H1 (cell line): ENCODE measurements at regions not wholly inside any gene's neighbourhood (a gene's known extent, or its start where the extent isn't known, plus 50 kb on each side); places are given as distances from the start of the nearest gene placed in this dataset.

Experiments
- CTCF ChIA-PET: fragments of 300-600 bp; sonication (Branson Sonifier 250); formaldehyde crosslinking; loops from one replicate; lab custom pipeline; 2021; ENCODE audit not compliant: partially characterized antibody; lab: Charles Lee
- POLR2A ChIA-PET: fragments of 300-600 bp; sonication (Branson Sonifier 250); formaldehyde crosslinking; loops from one replicate; lab custom pipeline; 2021; ENCODE audit warnings: inconsistent platforms; ENCODE audit not compliant: partially characterized antibody; lab: Charles Lee
- DNase-seq, 2 experiments: peaks; one replicate each; pipeline versions ENCODE4 v3.0.0 to v3.0.0-alpha.2; 2010 to 2022; ENCODE audit warnings: low spot score in 2 of 2, low read depth in 1 of 2, mixed read lengths in 1 of 2
- FAIRE-seq: peaks from 2 replicates; lab custom pipeline; 2011; peaks lifted over from hg19 to GRCh38; lab: Jason Lieb, UNC
- H2AFZ ChIP-seq: 2 replicates; pipeline ENCODE4 v1.8.1; 2012; ENCODE audit warnings: low read length, inconsistent platforms
- H2AK5ac ChIP-seq: 2 replicates; pipeline ENCODE4 v1.6.1; 2013; ENCODE audit warnings: low read depth, low read length
- H2BK120ac ChIP-seq: replicated peaks from 2 replicates; pipeline ENCODE3; 2013; ENCODE audit warnings: low read depth, low read length, inconsistent platforms
- H2BK12ac ChIP-seq: 2 replicates; pipeline ENCODE4 v1.6.1; 2013; ENCODE audit warnings: low read depth, low read length
- H2BK15ac ChIP-seq: 2 replicates; pipeline ENCODE4 v1.6.1; 2013; ENCODE audit warnings: low read length
- H2BK20ac ChIP-seq: 2 replicates; pipeline ENCODE4 v1.6.1; 2013; ENCODE audit warnings: low read length
- H2BK5ac ChIP-seq: 2 replicates; pipeline ENCODE4 v1.6.1; 2013; ENCODE audit warnings: low read depth, low read length
- H3K14ac ChIP-seq: 2 replicates; pipeline ENCODE4 v1.6.1; 2013; ENCODE audit warnings: inconsistent platforms; ENCODE audit not compliant: insufficient read length
- H3K18ac ChIP-seq: 2 replicates; pipeline ENCODE4 v1.6.1; 2013; ENCODE audit warnings: low read length; ENCODE audit errors: extremely low read depth
- H3K23ac ChIP-seq: 2 replicates; pipeline ENCODE4 v1.6.1; 2013; ENCODE audit warnings: inconsistent platforms; ENCODE audit not compliant: insufficient read length
- H3K23me2 ChIP-seq: 2 replicates; pipeline ENCODE4 v1.6.1; 2013; ENCODE audit warnings: low read depth, low read length
- H3K27ac ChIP-seq: 2 replicates; pipeline ENCODE4 v1.6.1; 2011; ENCODE audit warnings: low read depth, low read length, inconsistent platforms
- H3K27me3 ChIP-seq, 4 experiments: replicated peaks in 1 of 4; 1 replicate in 1 of 4; 2 replicates in 3 of 4; pipeline versions ENCODE4 v1.6.1 to v1.8.1; 2011 to 2013; ENCODE audit warnings: low read length in 3 of 4, mild to moderate bottlenecking in 3 of 4, inconsistent platforms in 2 of 4, mixed read lengths in 2 of 4, moderate library complexity in 1 of 4; ENCODE audit not compliant: control insufficient read depth in 3 of 4, insufficient read depth in 3 of 4; ENCODE audit errors: extremely low read depth in 1 of 4
- H3K36me3 ChIP-seq, 4 experiments: 2 replicates each; pipeline versions ENCODE4 v1.6.1 to v1.8.1; 2011 to 2013; ENCODE audit warnings: mild to moderate bottlenecking in 4 of 4, low read length in 3 of 4, moderate library complexity in 2 of 4, control low read depth in 1 of 4, inconsistent platforms in 1 of 4; ENCODE audit not compliant: insufficient read depth in 4 of 4, control insufficient read depth in 2 of 4
- H3K4ac ChIP-seq: replicated peaks from 2 replicates; pipeline ENCODE3; 2013; ENCODE audit warnings: low read length, low read depth, mixed read lengths, inconsistent platforms; ENCODE audit not compliant: insufficient read length
- H3K4me1 ChIP-seq, 4 experiments: replicated peaks in 1 of 4; 1 replicate in 1 of 4; 2 replicates in 3 of 4; pipeline versions ENCODE4 v1.6.1 to v1.8.1; 2011 to 2013; ENCODE audit warnings: low read length in 3 of 4, inconsistent platforms in 2 of 4, mixed read lengths in 1 of 4; ENCODE audit not compliant: insufficient read depth in 4 of 4, control insufficient read depth in 3 of 4
- H3K4me2 ChIP-seq, 2 experiments: 2 replicates each; pipeline versions ENCODE4 v1.6.1 to v1.8.1; 2011 to 2013; ENCODE audit warnings: low read depth in 2 of 2, low read length in 2 of 2, control low read depth in 1 of 2, inconsistent platforms in 1 of 2, mild to moderate bottlenecking in 1 of 2; ENCODE audit not compliant: insufficient read depth in 1 of 2
- H3K4me3 ChIP-seq, 4 experiments: fragments of 200-600, 300-600 bp in 1 of 4; sonication (generic), shearing (Covaris generic), sonication (Bioruptor Twin) in 1 of 4; 2 replicates each; pipeline versions ENCODE4 v1.5.1 to v1.8.1; 2011 to 2016; ENCODE audit warnings: low read length in 4 of 4, low read depth in 3 of 4, control low read depth in 2 of 4, inconsistent platforms in 2 of 4, mild to moderate bottlenecking in 2 of 4, mixed read lengths in 1 of 4, moderate library complexity in 1 of 4; ENCODE audit not compliant: insufficient read depth in 2 of 4; ENCODE audit errors: extremely low read depth in 1 of 4
- H3K56ac ChIP-seq: replicated peaks from 2 replicates; pipeline ENCODE3; 2013; ENCODE audit warnings: low read depth, mild to moderate bottlenecking, mixed read lengths, low read length, inconsistent platforms; ENCODE audit not compliant: insufficient read length
- H3K79me1 ChIP-seq: 2 replicates; pipeline ENCODE4 v1.6.1; 2013; ENCODE audit warnings: low read depth, low read length, control low read depth
- H3K79me2 ChIP-seq, 2 experiments: 2 replicates each; pipeline versions ENCODE4 v1.6.1 to v1.8.1; 2012 to 2013; ENCODE audit warnings: low read length in 2 of 2, mild to moderate bottlenecking in 2 of 2, inconsistent platforms in 1 of 2; ENCODE audit not compliant: insufficient read depth in 2 of 2, control insufficient read depth in 1 of 2
- H3K9ac ChIP-seq, 4 experiments: replicated peaks in 1 of 4; 1 replicate in 1 of 4; 2 replicates in 3 of 4; pipeline versions ENCODE4 v1.6.1 to v1.8.1; 2011 to 2013; ENCODE audit warnings: low read depth in 3 of 4, low read length in 3 of 4, control low read depth in 2 of 4, mild to moderate bottlenecking in 2 of 4, moderate library complexity in 2 of 4, inconsistent platforms in 1 of 4; ENCODE audit errors: extremely low read depth in 1 of 4
- H3K9me3 ChIP-seq, 2 experiments: 2 replicates each; pipeline versions ENCODE4 v1.6.1 to v1.8.1; 2012 to 2013; ENCODE audit warnings: mild to moderate bottlenecking in 2 of 2, moderate library complexity in 2 of 2, control low read depth in 1 of 2, inconsistent platforms in 1 of 2, low read depth in 1 of 2, low read length in 1 of 2, mixed read lengths in 1 of 2; ENCODE audit not compliant: insufficient read depth in 2 of 2
- H4K20me1 ChIP-seq, 2 experiments: replicated peaks in 1 of 2; 2 replicates each; pipeline versions ENCODE3 to v1.8.1; 2011 to 2013; ENCODE audit warnings: inconsistent platforms in 2 of 2, low read length in 2 of 2, mild to moderate bottlenecking in 1 of 2; ENCODE audit not compliant: insufficient read depth in 2 of 2, control insufficient read depth in 1 of 2
- H4K5ac ChIP-seq: 2 replicates; pipeline ENCODE4 v1.6.1; 2013; ENCODE audit warnings: low read length, low read depth, mixed read lengths, inconsistent platforms; ENCODE audit not compliant: insufficient read length
- H4K8ac ChIP-seq: 2 replicates; pipeline ENCODE4 v1.8.0; 2013; ENCODE audit warnings: mild to moderate bottlenecking, moderate library complexity, low read length, inconsistent platforms; ENCODE audit not compliant: insufficient read depth; ENCODE audit errors: extremely low read depth
- H4K91ac ChIP-seq: replicated peaks from 2 replicates; pipeline ENCODE3; 2013; ENCODE audit warnings: low read length, mixed read lengths, inconsistent platforms; ENCODE audit not compliant: insufficient read length
- BCL11A ChIP-seq, 2 experiments: IDR thresholded peaks; one replicate each; pipeline ENCODE4 v1.6.1; 2011; ENCODE audit warnings: low read depth in 2 of 2, low read length in 2 of 2, mild to moderate bottlenecking in 2 of 2
- CEBPB ChIP-seq: IDR thresholded peaks from 2 replicates; pipeline ENCODE4 v1.6.1; 2012; ENCODE audit warnings: low read depth, low read length
- E2F6 ChIP-seq: IDR thresholded peaks from 2 replicates; pipeline ENCODE4 v1.6.1; 2012; ENCODE audit warnings: inconsistent platforms
- EP300 ChIP-seq, 2 experiments: IDR thresholded peaks; 1 replicate in 1 of 2; 2 replicates in 1 of 2; pipeline ENCODE4 v1.6.1; 2011 to 2012; ENCODE audit warnings: low read depth in 2 of 2, low read length in 2 of 2, mild to moderate bottlenecking in 2 of 2, borderline replicate concordance in 1 of 2, inconsistent platforms in 1 of 2, moderate library complexity in 1 of 2
- EZH2 ChIP-seq: fragments of 200-600 bp; sonication (generic); IDR thresholded peaks from 2 replicates; pipeline ENCODE4 v1.7.1; 2012; ENCODE audit warnings: low read depth, mild to moderate bottlenecking, moderate library complexity, low read length, inconsistent platforms; ENCODE audit not compliant: severe bottlenecking
- GABPA ChIP-seq: IDR thresholded peaks from 2 replicates; pipeline ENCODE4 v1.6.1; 2011; ENCODE audit warnings: mild to moderate bottlenecking, low read length, moderate library complexity, borderline replicate concordance; ENCODE audit not compliant: insufficient read depth
- KDM4A ChIP-seq: IDR thresholded peaks from one replicate; pipeline ENCODE4 v1.7.1; 2012; ENCODE audit warnings: low read depth, mild to moderate bottlenecking, moderate library complexity, low read length, inconsistent platforms; ENCODE audit not compliant: severe bottlenecking
- NRF1 ChIP-seq: IDR thresholded peaks from 2 replicates; pipeline ENCODE4 v1.6.1; 2011; ENCODE audit warnings: mild to moderate bottlenecking, low read depth, low read length, improper control_type of control experiment
- SAP30 ChIP-seq: fragments of 300-600 bp; sonication (generic); IDR thresholded peaks from 2 replicates; pipeline ENCODE4 v1.7.1; 2012; ENCODE audit warnings: low read length, moderate library complexity, mild to moderate bottlenecking, inconsistent platforms; ENCODE audit not compliant: insufficient read depth, insufficient replicate concordance
- USF2 ChIP-seq: IDR thresholded peaks from 2 replicates; pipeline ENCODE4 v1.6.1; 2011; ENCODE audit warnings: low read length, improper control_type of control experiment
- WGBS, 2 experiments: shearing (Covaris generic) in 1 of 2; methylation state at CpG; one replicate each; pipeline versions ENCODE4 v1.1.6 to v1.1.7; 2013 to 2015; ENCODE audit warnings: low lambda C conversion rate in 2 of 2, mixed read lengths in 2 of 2, inconsistent platforms in 1 of 2, low coverage in 1 of 2, missing lambda C conversion rate in 1 of 2; ENCODE audit not compliant: insufficient replicate concordance in 2 of 2, insufficient coverage in 1 of 2, insufficient read length in 1 of 2; ENCODE audit errors: extremely low coverage in 1 of 2, missing lambda C conversion rate in 1 of 2; 5-methylcytosine and 5-hydroxymethylcytosine counted together

DNA sequence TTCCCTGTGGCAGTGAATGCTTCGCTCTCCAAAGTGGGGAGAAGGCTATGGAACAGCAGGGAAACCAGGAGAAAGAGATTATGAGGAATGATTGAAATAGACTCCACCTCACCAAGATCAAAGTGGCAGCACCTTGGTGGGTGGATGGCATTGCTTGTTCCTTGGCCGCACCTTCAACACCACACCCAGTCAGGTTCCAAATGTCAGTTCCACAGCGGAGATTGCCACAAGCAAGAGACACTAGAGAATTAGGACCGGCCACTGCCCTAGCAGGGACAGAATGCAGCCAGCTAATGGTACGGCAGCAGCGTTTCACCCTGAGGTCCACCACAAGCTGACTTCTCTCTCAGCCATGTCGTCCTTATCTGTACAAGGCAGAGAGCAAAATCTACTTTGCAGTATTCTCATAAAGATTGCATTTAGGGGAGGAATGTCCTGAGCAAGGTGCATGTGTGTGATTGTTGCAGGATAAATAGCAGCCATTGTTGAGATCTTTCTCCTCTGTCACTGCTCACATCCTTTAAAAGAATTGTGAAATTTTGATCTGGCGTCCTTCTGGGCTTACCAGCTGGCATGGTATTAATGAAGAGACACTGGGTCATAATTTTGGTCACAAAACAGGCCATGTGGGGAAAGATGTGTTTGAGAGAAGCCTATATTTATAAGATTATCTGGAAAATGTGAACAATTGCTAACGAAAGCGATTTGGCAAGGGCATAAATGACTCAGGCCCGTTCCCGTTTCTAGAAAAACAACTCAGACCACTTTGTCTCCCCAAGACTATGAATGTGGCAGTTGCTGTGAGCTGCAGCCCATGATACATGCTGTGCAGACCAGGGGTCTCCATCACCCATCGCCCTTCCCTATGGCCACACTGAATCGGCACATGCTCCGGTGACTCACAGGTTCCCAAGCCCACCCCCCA is 228.6 kb upstream of the ID2 start:
- H3K79me1 ChIP-seq, result no peaks in the 10 kb centered on the region
- H4K5ac ChIP-seq, result no peak overlapping the region
- no peaks in the 10 kb centered on the region for H4K20me1 ChIP-seq
- DNase-seq (no peak), FAIRE-seq (no peak)
- H3K4me2 ChIP-seq, result no peak overlapping the region
- no peak overlapping the region for H2BK20ac ChIP-seq
- no peaks in the 10 kb centered on the region for H3K79me2 ChIP-seq
- H3K9me3 ChIP-seq, result peaks cover 4 to 8% of the 10 kb centered on the region in 2 experiments; a peak in 2 of 4 replicates
- WGBS, 2 experiments, result 95% methylated on average over 15 of the region's 15 CpGs; no CpG with 5 or more reads in 1 of the 2 experiments
- no peak overlapping the region for H3K4me3 ChIP-seq
- no peak overlapping the region for H2AFZ ChIP-seq
- H3K14ac ChIP-seq, result no peak overlapping the region
- H3K27ac ChIP-seq, result no peak overlapping the region
- H3K56ac ChIP-seq, result no peak overlapping the region
- H2BK5ac ChIP-seq, result no peak overlapping the region
- H3K4me1 ChIP-seq, result no peaks in the 10 kb centered on the region
- no peak overlapping the region for H3K23ac ChIP-seq
- no peak overlapping the region for H3K4ac ChIP-seq
- H4K8ac ChIP-seq, result no peak overlapping the region
- no peak overlapping the region for H2BK120ac ChIP-seq
- no peak overlapping the region for H2BK12ac ChIP-seq
- H3K18ac ChIP-seq, result no peak overlapping the region
- H4K91ac ChIP-seq, result no peak overlapping the region
- no peak overlapping the region for H2AK5ac ChIP-seq
- no peak overlapping the region for H2BK15ac ChIP-seq
- no peaks in the 10 kb centered on the region for H3K23me2 ChIP-seq
- ChIA-PET CTCF (no interaction called here), POLR2A (no interaction called here)
- H3K9ac ChIP-seq, result no peak overlapping the region
- no peaks in the 10 kb centered on the region for H3K27me3 ChIP-seq
- H3K36me3 ChIP-seq, result no peaks in the 10 kb centered on the region; a peak in 1 of 8 replicates
- no peak for TF ChIP-seq GABPA
- TF ChIP-seq E2F6, result no peak
- TF ChIP-seq CEBPB, result no peak
- TF ChIP-seq SAP30, result no peak
- TF ChIP-seq KDM4A, result no peak
- TF ChIP-seq BCL11A (IDR thresholded peaks at IDR 0.05; ENCODE audit: low read depth in 2 of 2, low read length in 2 of 2), result no peak
- TF ChIP-seq NRF1, result no peak
- no peak for TF ChIP-seq EZH2
- TF ChIP-seq USF2, result no peak
- no peak for TF ChIP-seq EP300 (IDR thresholded peaks at IDR 0.05; ENCODE audit: borderline replicate concordance in 1 of 2, low read depth in 2 of 2, low read length in 2 of 2)
